GM12878 (cell line): ENCODE measurements at regions not wholly inside any gene's neighbourhood (a gene's known extent, or its start where the extent isn't known, plus 50 kb on each side); places are given as distances from the start of the nearest gene placed in this dataset.

ENCODE experiments used
- ESRRA ChIP-seq: IDR thresholded peaks from 2 replicates; pipeline ENCODE4 v1.6.1; 2012; ENCODE audit warnings: mild to moderate bottlenecking, low read length, improper control_type of control experiment
- GABPA ChIP-seq: IDR thresholded peaks from 2 replicates; pipeline ENCODE4 v1.6.1; 2014; ENCODE audit warnings: antibody characterized with exemption, low read depth, mild to moderate bottlenecking, inconsistent platforms
- MAX ChIP-seq: IDR thresholded peaks from 2 replicates; pipeline ENCODE4 v1.6.1; 2012; ENCODE audit warnings: low read depth, low read length, improper control_type of control experiment
- MTA2 ChIP-seq: fragments of 450-650 bp; IDR thresholded peaks from 2 replicates; pipeline ENCODE4 v1.6.1; 2016; ENCODE audit warnings: low read depth, mild to moderate bottlenecking, moderate library complexity
- NKRF ChIP-seq: fragments of 450-650 bp; conservative IDR thresholded peaks from 2 replicates; pipeline ENCODE4 v1.6.1; 2017; ENCODE audit warnings: mild to moderate bottlenecking, moderate library complexity
- NR2F1 ChIP-seq: fragments of 450-650 bp; conservative IDR thresholded peaks from 2 replicates; pipeline ENCODE4 v1.6.1; 2017; ENCODE audit warnings: mild to moderate bottlenecking
- RELA ChIP-seq: fragments of 450-650 bp; IDR thresholded peaks from 2 replicates; pipeline ENCODE4 v1.8.0; 2014; ENCODE audit warnings: borderline replicate concordance; ENCODE audit not compliant: partially characterized antibody
- TCF7 ChIP-seq: IDR thresholded peaks from 2 replicates; pipeline ENCODE4 v1.6.1; 2014; ENCODE audit warnings: antibody characterized with exemption, borderline replicate concordance
- TF ChIP-seq, protein P1 (sequence below): IDR thresholded peaks from 2 replicates; pipeline ENCODE4 v1.6.1; 2012; ENCODE audit warnings: mild to moderate bottlenecking, low read depth, low read length
- TF ChIP-seq, protein P2 (sequence below): fragments of 450-650 bp; IDR thresholded peaks from 2 replicates; pipeline ENCODE4 v1.6.1; 2017; ENCODE audit warnings: mild to moderate bottlenecking, moderate library complexity
- TF ChIP-seq, protein P3 (sequence below): fragments of 450-650 bp; IDR thresholded peaks from 2 replicates; pipeline ENCODE4 v1.6.1; 2017; ENCODE audit warnings: mild to moderate bottlenecking

DNA sequence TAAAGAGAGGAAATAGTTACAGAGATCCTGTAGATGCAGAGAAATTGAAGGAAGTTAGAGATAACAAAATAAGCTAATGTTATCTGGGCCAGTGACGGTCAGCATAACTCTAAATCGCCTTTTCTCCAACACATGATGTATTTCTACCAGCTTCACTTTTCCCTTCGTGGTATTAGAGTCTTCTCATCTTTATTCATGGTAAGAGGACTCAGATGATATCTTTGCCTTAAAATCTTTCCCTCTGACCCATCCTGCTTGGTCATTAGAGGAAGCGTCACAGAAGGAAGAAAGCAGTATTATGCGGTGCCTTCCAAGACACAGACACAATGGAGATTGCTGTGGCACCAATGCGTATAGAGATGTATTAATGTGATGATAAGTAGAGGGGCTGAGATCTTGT, 320.7 kb upstream of the GOLIM4 start (continued):
- TF ChIP-seq, protein P1, sequence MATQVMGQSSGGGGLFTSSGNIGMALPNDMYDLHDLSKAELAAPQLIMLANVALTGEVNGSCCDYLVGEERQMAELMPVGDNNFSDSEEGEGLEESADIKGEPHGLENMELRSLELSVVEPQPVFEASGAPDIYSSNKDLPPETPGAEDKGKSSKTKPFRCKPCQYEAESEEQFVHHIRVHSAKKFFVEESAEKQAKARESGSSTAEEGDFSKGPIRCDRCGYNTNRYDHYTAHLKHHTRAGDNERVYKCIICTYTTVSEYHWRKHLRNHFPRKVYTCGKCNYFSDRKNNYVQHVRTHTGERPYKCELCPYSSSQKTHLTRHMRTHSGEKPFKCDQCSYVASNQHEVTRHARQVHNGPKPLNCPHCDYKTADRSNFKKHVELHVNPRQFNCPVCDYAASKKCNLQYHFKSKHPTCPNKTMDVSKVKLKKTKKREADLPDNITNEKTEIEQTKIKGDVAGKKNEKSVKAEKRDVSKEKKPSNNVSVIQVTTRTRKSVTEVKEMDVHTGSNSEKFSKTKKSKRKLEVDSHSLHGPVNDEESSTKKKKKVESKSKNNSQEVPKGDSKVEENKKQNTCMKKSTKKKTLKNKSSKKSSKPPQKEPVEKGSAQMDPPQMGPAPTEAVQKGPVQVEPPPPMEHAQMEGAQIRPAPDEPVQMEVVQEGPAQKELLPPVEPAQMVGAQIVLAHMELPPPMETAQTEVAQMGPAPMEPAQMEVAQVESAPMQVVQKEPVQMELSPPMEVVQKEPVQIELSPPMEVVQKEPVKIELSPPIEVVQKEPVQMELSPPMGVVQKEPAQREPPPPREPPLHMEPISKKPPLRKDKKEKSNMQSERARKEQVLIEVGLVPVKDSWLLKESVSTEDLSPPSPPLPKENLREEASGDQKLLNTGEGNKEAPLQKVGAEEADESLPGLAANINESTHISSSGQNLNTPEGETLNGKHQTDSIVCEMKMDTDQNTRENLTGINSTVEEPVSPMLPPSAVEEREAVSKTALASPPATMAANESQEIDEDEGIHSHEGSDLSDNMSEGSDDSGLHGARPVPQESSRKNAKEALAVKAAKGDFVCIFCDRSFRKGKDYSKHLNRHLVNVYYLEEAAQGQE = no peak
- TF ChIP-seq TCF7 = no peak
- TF ChIP-seq, protein P2, sequence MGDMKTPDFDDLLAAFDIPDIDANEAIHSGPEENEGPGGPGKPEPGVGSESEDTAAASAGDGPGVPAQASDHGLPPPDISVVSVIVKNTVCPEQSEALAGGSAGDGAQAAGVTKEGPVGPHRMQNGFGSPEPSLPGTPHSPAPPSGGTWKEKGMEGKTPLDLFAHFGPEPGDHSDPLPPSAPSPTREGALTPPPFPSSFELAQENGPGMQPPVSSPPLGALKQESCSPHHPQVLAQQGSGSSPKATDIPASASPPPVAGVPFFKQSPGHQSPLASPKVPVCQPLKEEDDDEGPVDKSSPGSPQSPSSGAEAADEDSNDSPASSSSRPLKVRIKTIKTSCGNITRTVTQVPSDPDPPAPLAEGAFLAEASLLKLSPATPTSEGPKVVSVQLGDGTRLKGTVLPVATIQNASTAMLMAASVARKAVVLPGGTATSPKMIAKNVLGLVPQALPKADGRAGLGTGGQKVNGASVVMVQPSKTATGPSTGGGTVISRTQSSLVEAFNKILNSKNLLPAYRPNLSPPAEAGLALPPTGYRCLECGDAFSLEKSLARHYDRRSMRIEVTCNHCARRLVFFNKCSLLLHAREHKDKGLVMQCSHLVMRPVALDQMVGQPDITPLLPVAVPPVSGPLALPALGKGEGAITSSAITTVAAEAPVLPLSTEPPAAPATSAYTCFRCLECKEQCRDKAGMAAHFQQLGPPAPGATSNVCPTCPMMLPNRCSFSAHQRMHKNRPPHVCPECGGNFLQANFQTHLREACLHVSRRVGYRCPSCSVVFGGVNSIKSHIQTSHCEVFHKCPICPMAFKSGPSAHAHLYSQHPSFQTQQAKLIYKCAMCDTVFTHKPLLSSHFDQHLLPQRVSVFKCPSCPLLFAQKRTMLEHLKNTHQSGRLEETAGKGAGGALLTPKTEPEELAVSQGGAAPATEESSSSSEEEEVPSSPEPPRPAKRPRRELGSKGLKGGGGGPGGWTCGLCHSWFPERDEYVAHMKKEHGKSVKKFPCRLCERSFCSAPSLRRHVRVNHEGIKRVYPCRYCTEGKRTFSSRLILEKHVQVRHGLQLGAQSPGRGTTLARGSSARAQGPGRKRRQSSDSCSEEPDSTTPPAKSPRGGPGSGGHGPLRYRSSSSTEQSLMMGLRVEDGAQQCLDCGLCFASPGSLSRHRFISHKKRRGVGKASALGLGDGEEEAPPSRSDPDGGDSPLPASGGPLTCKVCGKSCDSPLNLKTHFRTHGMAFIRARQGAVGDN = no peak
- no peak for TF ChIP-seq GABPA
- no peak for TF ChIP-seq MAX
- no peak for TF ChIP-seq NKRF
- no peak for TF ChIP-seq ESRRA
- no peak for TF ChIP-seq RELA
- TF ChIP-seq NR2F1 = no peak
- TF ChIP-seq, protein P3, sequence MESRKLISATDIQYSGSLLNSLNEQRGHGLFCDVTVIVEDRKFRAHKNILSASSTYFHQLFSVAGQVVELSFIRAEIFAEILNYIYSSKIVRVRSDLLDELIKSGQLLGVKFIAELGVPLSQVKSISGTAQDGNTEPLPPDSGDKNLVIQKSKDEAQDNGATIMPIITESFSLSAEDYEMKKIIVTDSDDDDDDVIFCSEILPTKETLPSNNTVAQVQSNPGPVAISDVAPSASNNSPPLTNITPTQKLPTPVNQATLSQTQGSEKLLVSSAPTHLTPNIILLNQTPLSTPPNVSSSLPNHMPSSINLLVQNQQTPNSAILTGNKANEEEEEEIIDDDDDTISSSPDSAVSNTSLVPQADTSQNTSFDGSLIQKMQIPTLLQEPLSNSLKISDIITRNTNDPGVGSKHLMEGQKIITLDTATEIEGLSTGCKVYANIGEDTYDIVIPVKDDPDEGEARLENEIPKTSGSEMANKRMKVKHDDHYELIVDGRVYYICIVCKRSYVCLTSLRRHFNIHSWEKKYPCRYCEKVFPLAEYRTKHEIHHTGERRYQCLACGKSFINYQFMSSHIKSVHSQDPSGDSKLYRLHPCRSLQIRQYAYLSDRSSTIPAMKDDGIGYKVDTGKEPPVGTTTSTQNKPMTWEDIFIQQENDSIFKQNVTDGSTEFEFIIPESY = no peak
- TF ChIP-seq MTA2 = no peak
- TF ChIP-seq, all 136 proteins: peak for 0
